Neural progenitor cell (in vitro differentiated cells): ENCODE measurements at regions not wholly inside any gene's neighbourhood (a gene's known extent, or its start where the extent isn't known, plus 50 kb on each side); places are given as distances from the start of the nearest gene placed in this dataset.

Experiments used
- CTCF ChIP-seq: fragments of 200-600 bp; sonication (generic); IDR thresholded peaks from 2 replicates; pipeline ENCODE4 v1.5.1; 2017; ENCODE audit warnings: antibody characterized with exemption, mild to moderate bottlenecking
- EZH2phosphoT487 ChIP-seq: fragments of 200-600 bp; sonication (generic); IDR thresholded peaks from 2 replicates; pipeline ENCODE4 v1.6.1; 2017; ENCODE audit warnings: antibody characterized with exemption

GRCh38 chr18:24979235-24979634 is 372.7 kb downstream of the ZNF521 start:
- TF ChIP-seq CTCF: no peak
- no peak for TF ChIP-seq EZH2phosphoT487
